Activated naive CD4-positive, alpha-beta T cell treated with anti-CD3 and anti-CD28 coated beads for 36 hours (primary cell): ENCODE measurements at regions not wholly inside any gene's neighbourhood (a gene's known extent, or its start where the extent isn't known, plus 50 kb on each side); places are given as distances from the start of the nearest gene placed in this dataset.

Experiments used
- CTCF ChIA-PET: fragments of 350-600 bp; sonication (Branson Sonifier 250); formaldehyde crosslinking; loops from one replicate; lab custom pipeline; 2021; ENCODE audit warnings: antibody characterized with exemption; lab: Charles Lee
- DNase-seq: peaks from one replicate; pipeline ENCODE4 v3.0.0-alpha.2; 2020
- H3K27ac Mint-ChIP-seq: one replicate; pipeline ENCODE4 v1.8.0; 2021; ENCODE audit warnings: mild to moderate bottlenecking, mixed read lengths
- H3K27me3 Mint-ChIP-seq: one replicate; pipeline ENCODE4 v1.8.0; 2021; ENCODE audit warnings: low read depth, mixed read lengths
- H3K36me3 Mint-ChIP-seq: one replicate; pipeline ENCODE4 v1.8.0; 2021; ENCODE audit warnings: low read depth, mixed read lengths
- H3K4me1 Mint-ChIP-seq: one replicate; pipeline ENCODE4 v1.8.0; 2021; ENCODE audit warnings: low read depth, mixed read lengths
- H3K4me3 Mint-ChIP-seq: one replicate; pipeline ENCODE4 v1.8.0; 2021; ENCODE audit warnings: mild to moderate bottlenecking, moderate library complexity, mixed read lengths
- H3K9me3 Mint-ChIP-seq: one replicate; pipeline ENCODE4 v1.8.0; 2021; ENCODE audit warnings: mixed read lengths
- intact Hi-C: fragments of 100-400 bp; cut with micrococcal nuclease; formaldehyde crosslinking; loops from one replicate; pipeline ENCODE4 v1.15.1; 2023

DNA sequence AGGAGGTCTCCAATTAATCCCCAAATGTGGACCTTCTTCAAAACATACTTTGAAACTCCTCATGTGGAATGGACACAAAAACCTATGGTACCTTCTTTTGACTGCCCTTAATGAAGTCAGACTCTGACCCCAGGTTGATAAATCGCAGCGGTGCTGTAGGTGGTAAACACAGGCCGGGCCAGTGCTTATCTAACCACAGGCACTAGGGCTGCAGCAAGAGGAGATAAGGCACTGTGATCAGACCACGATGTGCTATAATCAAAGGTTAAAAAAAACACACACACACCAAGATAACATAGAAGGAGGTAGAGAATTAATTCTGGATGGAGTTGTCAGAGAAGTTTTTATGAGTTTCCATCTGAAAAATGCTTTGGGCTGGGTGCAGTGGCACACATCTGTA lies 52.3 kb upstream of the SIPA1L2 start:
- Mint-ChIP-seq H3K27me3 (no peaks in the 10 kb centered on the region), H3K4me3 (no peak overlapping the region), H3K4me1 (no peaks in the 10 kb centered on the region)

DNA sequence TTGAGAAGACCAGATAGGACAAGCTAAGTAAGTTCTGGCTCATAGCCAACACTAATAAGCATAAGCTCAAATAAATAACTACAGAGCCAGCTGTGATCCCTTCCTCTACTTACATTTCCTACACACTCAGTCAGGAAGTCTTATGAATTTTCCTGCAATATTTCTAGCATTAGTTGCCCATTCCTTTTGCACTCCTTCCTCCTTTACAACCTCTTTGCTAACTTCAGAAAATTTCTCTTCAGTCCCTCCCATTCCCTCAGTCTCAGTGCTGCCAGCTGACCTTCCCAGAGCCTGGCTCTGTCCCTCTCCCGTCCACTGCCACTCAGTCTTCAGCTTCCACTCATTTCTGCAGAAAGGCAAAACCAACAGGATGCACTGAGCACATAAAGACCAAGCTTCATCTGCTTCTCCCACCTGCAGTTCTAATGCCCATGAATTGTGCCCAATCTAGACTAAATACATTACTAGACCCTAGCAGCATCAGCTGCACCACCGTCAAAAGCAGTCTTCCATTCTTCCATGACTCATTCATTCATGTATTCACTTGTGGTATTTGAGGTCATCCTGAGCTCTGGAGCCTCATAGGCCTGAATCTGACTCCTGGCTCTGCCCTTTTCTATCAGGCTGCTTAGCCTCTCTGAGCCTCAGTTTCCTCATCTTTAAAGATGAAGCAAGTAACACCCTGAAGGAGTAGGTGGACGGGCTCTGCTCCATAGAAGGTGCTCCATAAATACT lies 54.6 kb upstream of the SIPA1L2 start:
- CTCF ChIA-PET: no interaction called here
- Mint-ChIP-seq H3K36me3 (no peaks in the 10 kb centered on the region), H3K4me1 (no peaks in the 10 kb centered on the region), H3K27me3 (no peaks in the 10 kb centered on the region), H3K9me3 (no peaks in the 10 kb centered on the region), H3K4me3 (no peak overlapping the region), H3K27ac (no peak overlapping the region)
- intact Hi-C loops: no loop called here
- no peak for DNase-seq

More for the DNA sequence above, 52.3 kb upstream of the SIPA1L2 start:
- DNase-seq: no peak
- intact Hi-C loops: no loop called here
- Mint-ChIP-seq H3K27ac (no peak overlapping the region), H3K36me3 (no peaks in the 10 kb centered on the region), H3K9me3 (no peaks in the 10 kb centered on the region)
- CTCF ChIA-PET: interaction anchor here (0.7 kb wide), 1 partner anchor 797 kb away, joined by 4 read pairs; no protein-coding TSS in a partner anchor

DNA sequence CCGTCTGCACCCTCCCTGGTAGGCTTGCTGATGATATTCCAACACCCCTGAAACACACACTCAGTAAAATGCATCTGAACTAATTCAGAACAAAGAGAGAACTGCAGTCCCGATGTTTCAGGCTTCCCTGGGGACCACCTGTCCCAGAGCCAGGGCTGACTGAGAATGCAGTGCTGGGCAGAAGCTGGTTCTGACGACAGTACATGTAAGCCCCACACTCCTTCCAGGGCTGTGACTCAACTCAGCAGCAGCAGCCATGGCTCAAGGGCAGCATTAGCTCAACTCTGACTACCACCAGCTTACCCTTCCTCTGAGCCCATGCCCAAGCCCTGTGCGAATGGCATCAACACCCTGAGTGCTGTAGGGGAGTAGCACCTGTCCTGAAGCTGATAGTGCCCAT lies 56.4 kb upstream of the SIPA1L2 start:
- no peaks in the 10 kb centered on the region for H3K9me3 Mint-ChIP-seq
- H3K27ac Mint-ChIP-seq: no peak overlapping the region
- intact Hi-C loops: no loop called here
- peaks cover 5% of the 10 kb centered on the region for H3K27me3 Mint-ChIP-seq
- no peaks in the 10 kb centered on the region for H3K4me1 Mint-ChIP-seq
- H3K36me3 Mint-ChIP-seq: no peaks in the 10 kb centered on the region
- DNase-seq: no peak
- H3K4me3 Mint-ChIP-seq: no peak overlapping the region
- CTCF ChIA-PET: interaction anchor here (0.6 kb wide), 1 partner anchor 30 kb away, joined by 3 read pairs; no protein-coding TSS in a partner anchor

DNA sequence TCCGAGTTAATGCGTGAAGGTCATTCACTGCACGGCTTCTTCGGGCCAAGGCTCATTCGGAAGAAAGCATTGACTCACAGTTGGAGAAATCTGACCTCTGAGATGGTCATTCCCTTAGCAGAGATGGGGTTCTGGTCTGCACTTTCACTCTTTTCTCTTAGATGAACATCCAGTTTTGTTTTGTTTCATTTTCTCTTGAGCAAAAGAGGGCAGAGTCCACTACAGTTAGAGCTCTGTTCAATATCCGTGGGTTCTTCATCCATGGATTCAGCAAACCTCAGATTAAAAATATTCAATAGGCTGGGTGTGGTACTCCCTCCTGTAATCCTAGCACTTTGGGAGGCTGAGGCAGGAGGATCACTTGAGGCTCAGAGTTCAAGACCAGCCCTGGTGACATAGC lies 57.4 kb upstream of the SIPA1L2 start:
- intact Hi-C loops: no loop called here
- peaks cover 6% of the 10 kb centered on the region for H3K27me3 Mint-ChIP-seq
- no peaks in the 10 kb centered on the region for H3K4me1 Mint-ChIP-seq
- no peak overlapping the region for H3K4me3 Mint-ChIP-seq
- no peaks in the 10 kb centered on the region for H3K9me3 Mint-ChIP-seq
- no peak for DNase-seq
- H3K27ac Mint-ChIP-seq: no peak overlapping the region
- no peaks in the 10 kb centered on the region for H3K36me3 Mint-ChIP-seq
- CTCF ChIA-PET: no interaction called here

DNA sequence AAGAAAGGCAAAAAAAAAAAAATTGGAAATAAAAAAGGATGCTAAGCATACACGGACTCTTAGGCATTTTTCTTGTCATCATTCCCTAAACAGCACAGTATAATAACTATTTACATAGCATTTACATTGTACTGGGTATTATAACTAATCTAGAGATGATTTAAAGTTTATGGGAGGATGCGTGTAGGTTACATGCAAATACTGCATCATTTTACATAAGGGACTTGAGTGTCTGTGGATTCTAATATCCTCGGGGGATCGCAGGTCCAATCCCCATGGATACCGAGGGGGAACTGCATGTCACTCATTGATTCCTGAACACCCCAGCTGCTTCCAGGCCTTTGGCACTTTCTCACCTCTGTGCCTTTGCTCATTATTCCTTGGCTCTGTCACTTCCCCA lies 57.8 kb upstream of the SIPA1L2 start:
- CTCF ChIA-PET: no interaction called here
- no peak for DNase-seq
- H3K36me3 Mint-ChIP-seq: no peaks in the 10 kb centered on the region
- peaks cover 10% of the 10 kb centered on the region for H3K27me3 Mint-ChIP-seq
- H3K9me3 Mint-ChIP-seq: no peaks in the 10 kb centered on the region
- no peak overlapping the region for H3K27ac Mint-ChIP-seq
- intact Hi-C loops: no loop called here
- H3K4me3 Mint-ChIP-seq: no peak overlapping the region
- H3K4me1 Mint-ChIP-seq: no peaks in the 10 kb centered on the region

DNA sequence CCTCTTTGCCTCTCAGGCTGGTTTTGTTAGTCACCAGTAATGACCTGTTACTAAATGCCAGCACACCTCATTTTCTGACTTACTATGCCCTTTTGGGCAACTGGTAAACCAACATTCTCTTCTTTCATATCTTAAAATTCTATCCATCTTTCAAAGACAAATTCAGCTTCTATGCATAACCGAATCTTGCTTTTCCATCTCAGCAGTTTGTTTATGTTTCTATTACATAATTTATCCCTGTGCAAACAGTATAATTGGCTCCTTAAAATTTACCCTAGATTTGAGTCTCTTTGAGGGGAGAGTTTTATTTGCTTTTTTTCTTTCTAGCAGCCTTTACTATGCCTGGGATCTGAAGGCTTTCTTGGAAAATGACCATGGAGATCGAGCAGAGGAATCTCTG lies 58.5 kb upstream of the SIPA1L2 start:
- Mint-ChIP-seq H3K27me3 (peaks cover 11% of the 10 kb centered on the region), H3K36me3 (no peaks in the 10 kb centered on the region)
- intact Hi-C loops: no loop called here

DNA sequence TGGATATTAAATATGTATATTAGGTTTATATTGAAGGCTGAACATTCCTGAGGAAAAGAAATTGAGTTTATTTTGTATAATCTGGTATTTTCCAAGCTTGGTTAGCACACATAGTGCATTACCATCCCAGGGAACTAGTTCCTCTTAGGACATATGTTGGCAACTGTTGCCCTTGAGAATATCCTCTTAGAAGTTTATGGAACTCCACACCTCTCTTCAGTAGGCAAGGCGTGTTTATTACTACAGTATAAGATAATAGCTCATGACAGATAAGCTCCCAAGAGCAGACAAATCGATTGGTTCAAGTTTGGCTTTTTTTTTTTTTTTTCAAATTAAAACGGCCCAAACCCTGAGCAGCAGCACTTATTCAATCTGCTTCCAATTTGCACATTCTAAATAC lies 59.8 kb upstream of the SIPA1L2 start:
- H3K36me3 Mint-ChIP-seq: no peaks in the 10 kb centered on the region
- no peak overlapping the region for H3K27ac Mint-ChIP-seq
- intact Hi-C loops: no loop called here
- no peak for DNase-seq
- H3K9me3 Mint-ChIP-seq: no peaks in the 10 kb centered on the region
- no peak overlapping the region for H3K4me3 Mint-ChIP-seq
- H3K27me3 Mint-ChIP-seq: peaks cover 14% of the 10 kb centered on the region
- CTCF ChIA-PET: no interaction called here
- H3K4me1 Mint-ChIP-seq: no peaks in the 10 kb centered on the region

More for the DNA sequence above, 58.5 kb upstream of the SIPA1L2 start:
- Mint-ChIP-seq H3K4me3 (no peak overlapping the region), H3K9me3 (no peaks in the 10 kb centered on the region), H3K27ac (no peak overlapping the region), H3K4me1 (no peaks in the 10 kb centered on the region)
- no peak for DNase-seq
- CTCF ChIA-PET: no interaction called here

DNA sequence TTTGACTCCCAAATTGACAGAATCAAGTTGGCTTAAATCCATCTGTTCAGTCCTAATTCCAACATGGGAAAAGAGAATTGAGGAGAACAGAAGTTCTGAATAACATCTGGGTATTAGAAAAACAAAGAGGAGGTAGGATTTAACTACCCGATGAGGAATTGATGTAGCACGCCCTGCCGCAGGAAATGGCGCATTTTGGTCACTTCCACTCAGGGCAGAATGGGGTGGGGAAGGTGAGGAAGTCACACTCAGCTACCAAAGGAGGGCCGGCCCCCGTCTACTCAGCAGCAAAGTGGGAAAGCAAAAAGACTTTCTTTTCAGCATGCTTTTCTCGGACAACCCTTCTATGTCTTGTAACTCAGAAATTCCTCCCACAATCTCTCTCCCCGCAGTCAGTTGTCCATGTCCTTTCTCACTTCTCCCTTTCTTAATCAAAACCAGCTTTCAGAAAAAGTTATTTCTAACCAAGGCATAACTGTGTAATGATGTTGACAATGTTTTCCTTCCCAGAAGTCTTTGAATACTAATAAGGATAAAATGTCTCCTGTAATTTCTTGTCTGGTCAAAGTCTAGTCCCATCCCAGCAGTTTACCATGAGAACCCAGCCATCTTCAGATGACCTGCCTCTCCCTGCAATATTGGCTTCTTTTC lies 60.5 kb upstream of the SIPA1L2 start:
- Mint-ChIP-seq H3K36me3 (no peaks in the 10 kb centered on the region), H3K27ac (no peak overlapping the region), H3K4me1 (no peaks in the 10 kb centered on the region), H3K4me3 (no peak overlapping the region), H3K27me3 (peaks cover 14% of the 10 kb centered on the region), H3K9me3 (no peaks in the 10 kb centered on the region)
- CTCF ChIA-PET: no interaction called here
- intact Hi-C loops: no loop called here
- no peak for DNase-seq

DNA sequence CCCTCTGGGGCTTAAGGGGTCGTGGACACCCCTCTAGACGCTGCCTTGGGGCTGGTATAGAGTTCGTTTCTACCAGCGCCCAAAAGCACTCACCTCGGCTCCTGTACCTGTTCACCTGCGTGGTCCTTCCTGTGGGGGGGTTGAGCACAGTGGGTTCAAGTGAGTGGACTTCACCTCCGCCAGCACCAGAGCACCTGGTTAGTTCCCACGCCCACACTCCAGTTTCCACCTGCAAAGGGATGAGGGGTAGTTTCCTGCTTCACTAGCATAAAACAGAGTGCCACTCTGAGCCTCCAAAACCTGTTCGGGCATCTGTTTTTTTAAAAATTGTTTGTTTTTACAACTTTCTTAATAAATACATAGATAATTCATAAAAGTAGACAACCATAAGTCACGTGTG lies 64.5 kb upstream of the SIPA1L2 start:
- no peaks in the 10 kb centered on the region for H3K9me3 Mint-ChIP-seq
- H3K4me3 Mint-ChIP-seq: no peak overlapping the region
- CTCF ChIA-PET: no interaction called here

DNA sequence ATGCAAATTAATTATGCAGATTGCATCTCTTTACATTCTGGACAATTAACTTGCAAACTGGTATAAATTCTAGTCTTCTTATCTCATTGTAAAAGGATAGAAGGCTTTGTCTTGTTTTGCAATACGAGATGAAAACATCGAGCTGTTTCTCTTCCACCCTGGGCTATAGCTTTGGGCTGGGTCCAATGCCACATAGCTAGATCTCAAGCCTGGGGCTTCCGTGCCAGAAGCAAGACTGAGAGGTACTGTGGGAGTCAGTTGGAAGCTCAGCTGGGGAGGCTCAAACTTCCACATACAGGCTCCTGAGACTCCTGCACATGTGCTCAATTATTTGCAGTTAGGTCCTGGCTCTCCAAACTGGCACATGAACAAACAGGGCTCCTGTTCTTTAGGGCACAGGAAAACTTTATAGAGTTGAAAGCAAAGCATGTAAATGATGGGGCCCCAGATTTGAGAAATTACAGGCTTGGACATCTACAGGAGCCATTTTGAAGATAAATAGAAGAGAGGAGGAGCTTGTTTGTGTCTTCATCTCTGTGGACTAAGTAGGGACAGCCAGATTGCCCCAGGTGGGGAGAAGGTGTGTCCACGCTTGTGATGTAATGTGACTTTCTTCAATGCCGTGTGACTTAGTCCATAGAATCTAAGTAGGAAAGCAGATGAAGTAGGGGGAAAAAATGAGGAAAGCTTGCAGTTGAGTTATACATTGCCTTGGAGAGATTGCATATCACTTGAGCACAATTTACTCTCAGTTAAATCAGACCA lies 65.9 kb upstream of the SIPA1L2 start:
- Mint-ChIP-seq H3K9me3 (no peaks in the 10 kb centered on the region), H3K27me3 (peaks cover 11% of the 10 kb centered on the region), H3K36me3 (no peaks in the 10 kb centered on the region), H3K4me1 (no peaks in the 10 kb centered on the region), H3K27ac (no peak overlapping the region), H3K4me3 (no peak overlapping the region)
- no peak for DNase-seq
- intact Hi-C loops: no loop called here
- CTCF ChIA-PET: no interaction called here

More for the DNA sequence above, 64.5 kb upstream of the SIPA1L2 start:
- Mint-ChIP-seq H3K4me1 (no peaks in the 10 kb centered on the region), H3K36me3 (no peaks in the 10 kb centered on the region), H3K27me3 (peaks cover 16% of the 10 kb centered on the region), H3K27ac (no peak overlapping the region)
- no peak for DNase-seq
- intact Hi-C loops: no loop called here

DNA sequence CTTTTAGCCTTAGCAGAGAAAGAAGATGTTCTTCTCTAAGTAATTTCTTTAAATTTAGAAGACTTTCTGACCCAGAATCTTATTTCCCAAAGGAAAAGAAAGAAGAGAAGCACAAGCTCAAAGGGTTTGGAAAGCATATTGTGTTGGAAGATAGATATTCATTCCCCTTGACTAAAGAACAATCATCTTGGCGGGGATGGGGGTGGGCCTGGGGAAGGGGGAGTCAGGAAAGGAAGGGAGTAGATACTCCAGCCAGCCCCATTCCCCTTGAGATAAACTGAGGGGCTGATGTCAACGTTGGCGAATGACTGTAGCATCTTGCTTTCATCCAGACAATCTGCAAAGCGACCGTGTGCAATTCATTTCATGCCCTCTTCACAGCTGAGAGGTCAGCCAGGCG lies 66.5 kb upstream of the SIPA1L2 start:
- no peak overlapping the region for H3K4me3 Mint-ChIP-seq
- no peak overlapping the region for H3K27ac Mint-ChIP-seq
- DNase-seq: no peak
- no peaks in the 10 kb centered on the region for H3K9me3 Mint-ChIP-seq
- intact Hi-C loops: no loop called here
- no peaks in the 10 kb centered on the region for H3K4me1 Mint-ChIP-seq
- H3K27me3 Mint-ChIP-seq: peaks cover 11% of the 10 kb centered on the region
- CTCF ChIA-PET: no interaction called here
- no peaks in the 10 kb centered on the region for H3K36me3 Mint-ChIP-seq

DNA sequence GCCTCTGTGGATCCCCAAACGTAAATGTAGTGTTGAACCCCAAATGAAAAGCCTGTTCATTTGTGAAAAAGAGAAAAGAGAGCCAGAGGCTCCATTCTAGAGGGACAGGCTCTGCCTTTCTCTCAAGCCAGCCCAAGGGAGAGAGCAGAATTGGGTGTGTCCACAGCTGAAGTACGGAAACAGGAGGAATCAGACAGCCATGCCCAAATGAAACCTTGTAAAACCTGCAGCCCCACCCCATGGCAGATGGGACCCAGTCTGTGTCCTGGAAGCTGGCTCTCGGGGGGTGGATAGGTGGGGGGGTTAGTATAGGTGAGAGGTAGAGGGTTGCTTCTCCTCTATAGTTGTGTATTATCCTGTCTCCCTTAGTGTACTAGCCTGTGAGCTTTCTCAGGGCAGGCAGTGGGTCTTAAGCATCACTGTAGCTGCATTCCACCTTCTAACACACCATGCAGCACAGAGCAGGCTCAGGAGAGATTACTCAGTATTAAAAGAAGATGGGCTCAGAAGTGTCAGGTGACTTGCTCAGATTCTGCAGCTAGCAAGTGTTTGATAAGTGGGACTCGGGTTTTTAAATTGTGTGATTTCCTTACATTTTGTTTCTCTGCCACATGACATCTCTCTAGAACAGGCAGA lies 67.4 kb upstream of the SIPA1L2 start:
- CTCF ChIA-PET: no interaction called here
- Mint-ChIP-seq H3K9me3 (peaks cover 2% of the 10 kb centered on the region), H3K36me3 (no peaks in the 10 kb centered on the region), H3K4me1 (no peaks in the 10 kb centered on the region), H3K4me3 (no peak overlapping the region), H3K27ac (no peak overlapping the region), H3K27me3 (peaks cover 10% of the 10 kb centered on the region)
- DNase-seq: no peak
- intact Hi-C loops: no loop called here
